Neural cell (in vitro differentiated cells): ENCODE measurements at regions not wholly inside any gene's neighbourhood (a gene's known extent, or its start where the extent isn't known, plus 50 kb on each side); places are given as distances from the start of the nearest gene placed in this dataset.

Experiments
- H2AFZ ChIP-seq: fragments of 200-600, 300-800 bp; sonication (generic), shearing (Covaris generic); 2 replicates; pipeline ENCODE4 v1.6.0; 2014; ENCODE audit warnings: low read depth, mild to moderate bottlenecking, antibody characterized with exemption, low read length, moderate library complexity
- H3F3A ChIP-seq: fragments of 200-600 bp; shearing (Covaris generic); 2 replicates; pipeline ENCODE4 v1.6.1; 2016; ENCODE audit warnings: mild to moderate bottlenecking, moderate library complexity, mixed read lengths, antibody characterized with exemption, low read length; ENCODE audit not compliant: insufficient read depth, poor library complexity, severe bottlenecking
- H3K27ac ChIP-seq: fragments of 200-600, 300-800 bp; sonication (generic), shearing (Covaris generic); 2 replicates; pipeline ENCODE4 v1.5.1; 2014; ENCODE audit warnings: mild to moderate bottlenecking, low read length, moderate library complexity
- H3K27me3 ChIP-seq: fragments of 300-800, 200-600 bp; sonication (generic), shearing (Covaris generic); 2 replicates; pipeline ENCODE4 v1.6.0; 2014; ENCODE audit warnings: mild to moderate bottlenecking, low read depth, low read length, moderate library complexity; ENCODE audit not compliant: insufficient read depth
- H3K36me3 ChIP-seq: fragments of 300-800, 200-600 bp; sonication (generic), shearing (Covaris generic); 2 replicates; pipeline ENCODE4 v1.5.1; 2014; ENCODE audit warnings: mild to moderate bottlenecking, antibody characterized with exemption, low read length, moderate library complexity; ENCODE audit not compliant: insufficient read depth
- H3K4me2 ChIP-seq: fragments of 300-800, 200-600 bp; sonication (generic), shearing (Covaris generic); 2 replicates; pipeline ENCODE4 v1.6.0; 2014; ENCODE audit warnings: mild to moderate bottlenecking, low read length
- H3K4me3 ChIP-seq: fragments of 300-800, 200-600 bp; sonication (generic), shearing (Covaris generic); 2 replicates; pipeline ENCODE4 v1.5.1; 2014; ENCODE audit warnings: mild to moderate bottlenecking, low read length, moderate library complexity
- H3K79me2 ChIP-seq: fragments of 200-600 bp; shearing (Covaris generic); replicated peaks from 2 replicates; pipeline ENCODE4 v1.6.0; 2014; ENCODE audit warnings: mild to moderate bottlenecking, low read length, moderate library complexity; ENCODE audit not compliant: insufficient read depth
- H3K9ac ChIP-seq: fragments of 300-800, 200-600 bp; sonication (generic), shearing (Covaris generic); 2 replicates; pipeline ENCODE4 v1.6.1; 2016; ENCODE audit warnings: mild to moderate bottlenecking, low read length, mixed read lengths
- H3K9me2 ChIP-seq: fragments of 200-600 bp; shearing (Covaris generic); 2 replicates; pipeline ENCODE4 v1.6.1; 2016; ENCODE audit warnings: mild to moderate bottlenecking, low read length, mixed read lengths; ENCODE audit not compliant: insufficient read depth
- H3K9me3 ChIP-seq: fragments of 200-600, 300-800 bp; sonication (generic), shearing (Covaris generic); 2 replicates; pipeline ENCODE4 v1.6.1; 2016; ENCODE audit warnings: mild to moderate bottlenecking, mixed run types, low read length, moderate library complexity, mixed read lengths
- H4K20me1 ChIP-seq: fragments of 200-600 bp; shearing (Covaris generic); 2 replicates; pipeline ENCODE4 v1.6.1; 2016; ENCODE audit warnings: mild to moderate bottlenecking, mixed run types; ENCODE audit not compliant: insufficient read depth
- CTCF ChIP-seq: fragments of 450-650 bp; IDR thresholded peaks from 2 replicates; pipeline ENCODE4 v1.5.1; 2014; ENCODE audit warnings: antibody characterized with exemption, mild to moderate bottlenecking, moderate library complexity; ENCODE audit not compliant: poor library complexity, severe bottlenecking
- EP300 ChIP-seq: fragments of 450-650 bp; conservative IDR thresholded peaks from 2 replicates; pipeline ENCODE4 v1.6.1; 2014; ENCODE audit warnings: antibody characterized with exemption, mild to moderate bottlenecking, moderate library complexity; ENCODE audit not compliant: poor library complexity, severe bottlenecking
- EZH2 ChIP-seq: fragments of 200-600, 300-800 bp; shearing (Covaris generic), sonication (generic); IDR thresholded peaks from 2 replicates; pipeline ENCODE4 v1.6.1; 2014; ENCODE audit warnings: antibody characterized with exemption, low read length, borderline replicate concordance, mild to moderate bottlenecking; ENCODE audit not compliant: insufficient read depth, poor library complexity, severe bottlenecking
- MXI1 ChIP-seq: fragments of 450-650 bp; conservative IDR thresholded peaks from 2 replicates; pipeline ENCODE4 v1.6.1; 2014; ENCODE audit warnings: antibody characterized with exemption, mild to moderate bottlenecking; ENCODE audit not compliant: poor library complexity, severe bottlenecking
- POLR2AphosphoS5 ChIP-seq: IDR thresholded peaks from 2 replicates; pipeline ENCODE4 v1.6.1; 2012
- RAD21 ChIP-seq: fragments of 450-650 bp; conservative IDR thresholded peaks from 2 replicates; pipeline ENCODE4 v1.6.1; 2014; ENCODE audit warnings: antibody characterized with exemption, mild to moderate bottlenecking, moderate library complexity
- SMC3 ChIP-seq: fragments of 450-650 bp; conservative IDR thresholded peaks from 2 replicates; pipeline ENCODE4 v1.6.1; 2014; ENCODE audit warnings: antibody characterized with exemption, mild to moderate bottlenecking, moderate library complexity; ENCODE audit not compliant: poor library complexity
- TAF1 ChIP-seq: IDR thresholded peaks from 2 replicates; pipeline ENCODE4 v1.6.1; 2012; ENCODE audit warnings: low read depth
- TF ChIP-seq, protein P1 (sequence below): IDR thresholded peaks from 2 replicates; pipeline ENCODE4 v1.6.1; 2012; ENCODE audit warnings: borderline replicate concordance

DNA sequence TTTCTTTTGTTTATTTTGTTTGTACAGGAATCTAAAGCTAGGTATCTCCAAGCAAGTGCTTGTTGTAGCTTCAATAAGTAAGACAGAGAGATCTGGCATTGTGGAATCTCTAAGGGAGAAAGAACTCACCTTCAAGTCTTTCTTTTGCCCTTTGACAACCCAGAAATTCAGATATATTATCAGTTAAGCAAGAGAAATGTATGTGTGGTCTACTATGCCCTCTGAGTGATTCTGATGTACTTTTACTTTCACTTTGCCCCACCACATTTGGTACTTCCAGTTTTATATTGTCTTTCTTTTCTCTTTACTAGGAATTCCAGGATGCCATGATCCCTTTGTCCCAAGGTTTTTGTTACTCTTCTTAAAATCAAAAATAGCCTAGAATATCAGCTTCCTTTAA, 259.6 kb upstream of the PIK3C3 start:
- Histone ChIP-seq H3K79me2 (no peaks in the 10 kb centered on the region), H3K4me3 (no peak overlapping the region), H3K36me3 (no peaks in the 10 kb centered on the region), H3K9ac (no peak overlapping the region), H3K4me2 (no peak overlapping the region), H3K9me2 (no peaks in the 10 kb centered on the region), H4K20me1 (no peaks in the 10 kb centered on the region), H3K9me3 (no peaks in the 10 kb centered on the region), H3F3A (no peaks in the 10 kb centered on the region), H2AFZ (no peak overlapping the region), H3K27ac (no peak overlapping the region), H3K27me3 (no peaks in the 10 kb centered on the region)
- no peak for TF ChIP-seq EZH2
- TF ChIP-seq, protein P1, sequence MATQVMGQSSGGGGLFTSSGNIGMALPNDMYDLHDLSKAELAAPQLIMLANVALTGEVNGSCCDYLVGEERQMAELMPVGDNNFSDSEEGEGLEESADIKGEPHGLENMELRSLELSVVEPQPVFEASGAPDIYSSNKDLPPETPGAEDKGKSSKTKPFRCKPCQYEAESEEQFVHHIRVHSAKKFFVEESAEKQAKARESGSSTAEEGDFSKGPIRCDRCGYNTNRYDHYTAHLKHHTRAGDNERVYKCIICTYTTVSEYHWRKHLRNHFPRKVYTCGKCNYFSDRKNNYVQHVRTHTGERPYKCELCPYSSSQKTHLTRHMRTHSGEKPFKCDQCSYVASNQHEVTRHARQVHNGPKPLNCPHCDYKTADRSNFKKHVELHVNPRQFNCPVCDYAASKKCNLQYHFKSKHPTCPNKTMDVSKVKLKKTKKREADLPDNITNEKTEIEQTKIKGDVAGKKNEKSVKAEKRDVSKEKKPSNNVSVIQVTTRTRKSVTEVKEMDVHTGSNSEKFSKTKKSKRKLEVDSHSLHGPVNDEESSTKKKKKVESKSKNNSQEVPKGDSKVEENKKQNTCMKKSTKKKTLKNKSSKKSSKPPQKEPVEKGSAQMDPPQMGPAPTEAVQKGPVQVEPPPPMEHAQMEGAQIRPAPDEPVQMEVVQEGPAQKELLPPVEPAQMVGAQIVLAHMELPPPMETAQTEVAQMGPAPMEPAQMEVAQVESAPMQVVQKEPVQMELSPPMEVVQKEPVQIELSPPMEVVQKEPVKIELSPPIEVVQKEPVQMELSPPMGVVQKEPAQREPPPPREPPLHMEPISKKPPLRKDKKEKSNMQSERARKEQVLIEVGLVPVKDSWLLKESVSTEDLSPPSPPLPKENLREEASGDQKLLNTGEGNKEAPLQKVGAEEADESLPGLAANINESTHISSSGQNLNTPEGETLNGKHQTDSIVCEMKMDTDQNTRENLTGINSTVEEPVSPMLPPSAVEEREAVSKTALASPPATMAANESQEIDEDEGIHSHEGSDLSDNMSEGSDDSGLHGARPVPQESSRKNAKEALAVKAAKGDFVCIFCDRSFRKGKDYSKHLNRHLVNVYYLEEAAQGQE, result no peak
- no peak for TF ChIP-seq EP300

DNA sequence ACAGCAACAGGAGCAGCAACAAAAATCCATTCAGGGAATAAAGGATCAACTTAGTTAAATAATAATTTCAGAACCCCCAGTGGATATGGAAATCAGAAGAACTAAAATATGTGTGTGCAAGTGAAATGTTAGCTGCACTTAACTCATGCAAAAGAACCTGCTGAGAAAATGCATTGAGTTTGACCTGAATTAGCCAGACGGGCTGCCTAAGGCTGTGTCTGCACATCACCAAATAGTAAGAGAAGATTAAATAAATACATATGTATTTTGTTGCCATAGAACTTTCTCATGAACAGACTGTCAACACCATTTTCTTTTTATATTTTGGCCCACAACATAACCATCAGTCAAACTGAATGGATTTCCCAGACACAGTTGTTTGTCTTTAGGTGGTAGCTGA, 262.0 kb upstream of the PIK3C3 start:
- Histone ChIP-seq H3K36me3 (no peaks in the 10 kb centered on the region), H3F3A (no peaks in the 10 kb centered on the region), H3K4me3 (no peak overlapping the region), H3K9me3 (no peaks in the 10 kb centered on the region), H3K27me3 (no peaks in the 10 kb centered on the region), H4K20me1 (no peaks in the 10 kb centered on the region), H3K4me2 (no peak overlapping the region), H3K9me2 (no peaks in the 10 kb centered on the region), H3K9ac (no peak overlapping the region), H3K27ac (no peak overlapping the region), H2AFZ (no peak overlapping the region), H3K79me2 (no peaks in the 10 kb centered on the region)
- TF ChIP-seq EP300 (no peak), MXI1 (no peak), TAF1 (no peak), RAD21 (no peak), EZH2 (no peak), POLR2AphosphoS5 (no peak), CTCF (no peak), SMC3 (no peak)
- TF ChIP-seq, protein P1, result no peak
